HCT116 (cell line): ENCODE measurements at regions not wholly inside any gene's neighbourhood (a gene's known extent, or its start where the extent isn't known, plus 50 kb on each side); places are given as distances from the start of the nearest gene placed in this dataset.

Experiments
- ATAC-seq: fragments of 200-7000 bp; cut with Tn5 transposase; 2 replicates; pipeline ENCODE4 v1.9.1; 2020; ENCODE audit warnings: mild to moderate bottlenecking, moderate library complexity
- BruUV-seq: library from RNA; stranded (reverse); fragments of 400-500 nt; replicated peaks from 2 replicates; lab custom pipeline; 2021; lab: Mats Ljungman, UMichigan
- CTCF ChIA-PET: fragments of 300-600 bp; sonication (Branson Sonifier 250); formaldehyde crosslinking; loops from one replicate; lab custom pipeline; 2021; ENCODE audit warnings: antibody characterized with exemption; lab: Charles Lee
- POLR2A ChIA-PET: fragments of 300-600, 350-600 bp; sonication (Branson Sonifier 250); formaldehyde crosslinking; loops from one replicate; lab custom pipeline; 2021; ENCODE audit warnings: antibody characterized with exemption; lab: Charles Lee
- RAD21 ChIA-PET, 2 experiments: fragments of 300-600 bp; sonication (Branson Sonifier 250); formaldehyde crosslinking; loops; one replicate each; lab custom pipeline; 2023; ENCODE audit warnings: low total read pairs in 2 of 2; ENCODE audit not compliant: uncharacterized antibody in 2 of 2, unreplicated experiment in 2 of 2, low non-redundant PET in 1 of 2; lab: Charles Lee
- DNase-seq: peaks from one replicate; pipeline ENCODE4 v3.0.0-alpha.2; 2010; ENCODE audit warnings: low read depth, low spot score
- H2AFZ ChIP-seq: fragments of 200-600 bp; shearing (Covaris generic), sonication (generic); 2 replicates; pipeline ENCODE4 v1.6.1; 2017; ENCODE audit warnings: low read depth, mixed run types, mixed read lengths, antibody characterized with exemption, low read length; ENCODE audit not compliant: poor library complexity, severe bottlenecking
- H3K27ac ChIP-seq: 2 replicates; pipeline ENCODE4 v1.5.1; 2012; ENCODE audit warnings: low read depth, low read length
- H3K27me3 ChIP-seq: fragments of 200-600 bp; sonication (generic); 2 replicates; pipeline ENCODE4 v1.6.1; 2016; ENCODE audit warnings: mixed run types, low read length, mixed read lengths; ENCODE audit not compliant: insufficient read depth
- H3K36me3 ChIP-seq, 2 experiments: fragments of 200-500 bp in 1 of 2; fragments of 200-600 bp in 1 of 2; sonication (Bioruptor generic) in 1 of 2; sonication (generic) in 1 of 2; 2 replicates each; pipeline versions ENCODE4 v1.5.1 to v1.6.1; 2014 to 2016; ENCODE audit warnings: low read length in 2 of 2, inconsistent platforms in 1 of 2, mixed read lengths in 1 of 2, mixed run types in 1 of 2; ENCODE audit not compliant: insufficient read depth in 2 of 2, control insufficient read depth in 1 of 2
- H3K4me1 ChIP-seq, 2 experiments: fragments of 200-600 bp in 1 of 2; sonication (generic) in 1 of 2; 2 replicates each; pipeline versions ENCODE4 v1.5.1 to v1.6.1; 2012 to 2017; ENCODE audit warnings: low read length in 2 of 2, inconsistent platforms in 1 of 2, mild to moderate bottlenecking in 1 of 2, mixed read lengths in 1 of 2, mixed run types in 1 of 2, moderate library complexity in 1 of 2; ENCODE audit not compliant: insufficient read depth in 2 of 2, control insufficient read depth in 1 of 2
- H3K4me2 ChIP-seq: fragments of 200-600 bp; sonication (generic); 2 replicates; pipeline ENCODE4 v1.6.1; 2017; ENCODE audit warnings: mixed run types, low read length, mixed read lengths
- H3K4me3 ChIP-seq, 2 experiments: fragments of 200-600 bp in 1 of 2; sonication (generic) in 1 of 2; replicated peaks in 1 of 2; 2 replicates each; pipeline ENCODE4 v1.5.1; 2011 to 2016; ENCODE audit warnings: low read length in 2 of 2, control low read depth in 1 of 2, low read depth in 1 of 2, mild to moderate bottlenecking in 1 of 2, mixed read lengths in 1 of 2, mixed run types in 1 of 2
- H3K79me2 ChIP-seq: fragments of 200-600 bp; sonication (generic); 2 replicates; pipeline ENCODE4 v1.6.1; 2017; ENCODE audit warnings: mild to moderate bottlenecking, mixed run types, low read length, moderate library complexity, mixed read lengths; ENCODE audit not compliant: insufficient read depth
- H3K9ac ChIP-seq: fragments of 200-600 bp; sonication (generic); 2 replicates; pipeline ENCODE4 v1.6.1; 2016; ENCODE audit warnings: low read length, mixed read lengths
- H3K9me2 ChIP-seq: fragments of 200-600 bp; sonication (generic), shearing (Covaris generic); 2 replicates; pipeline ENCODE4 v1.6.1; 2017; ENCODE audit warnings: mixed run types, mild to moderate bottlenecking, moderate library complexity; ENCODE audit not compliant: insufficient read depth
- H3K9me3 ChIP-seq, 2 experiments: fragments of 200-500 bp in 1 of 2; fragments of 200-600 bp in 1 of 2; sonication (Bioruptor generic) in 1 of 2; sonication (generic) in 1 of 2; 2 replicates each; pipeline ENCODE4 v1.6.1; 2014 to 2017; ENCODE audit warnings: low read length in 2 of 2, mixed read lengths in 2 of 2, inconsistent platforms in 1 of 2, low read depth in 1 of 2, mild to moderate bottlenecking in 1 of 2, mixed run types in 1 of 2, moderate library complexity in 1 of 2; ENCODE audit not compliant: control insufficient read depth in 1 of 2, insufficient read depth in 1 of 2
- H4K20me1 ChIP-seq: fragments of 200-600 bp; sonication (generic), shearing (Covaris generic); 2 replicates; pipeline ENCODE4 v1.6.1; 2017; ENCODE audit warnings: mixed run types, mild to moderate bottlenecking, moderate library complexity; ENCODE audit not compliant: insufficient read depth
- ATF3 ChIP-seq: IDR thresholded peaks from 2 replicates; pipeline ENCODE4 v1.6.1; 2012
- CEBPB ChIP-seq: IDR thresholded peaks from 2 replicates; pipeline ENCODE4 v1.6.1; 2012; ENCODE audit warnings: low read depth
- CTCF ChIP-seq, 3 experiments: fragments of 200-600 bp in 1 of 3; sonication (generic) in 1 of 3; IDR thresholded peaks in 2 of 3; conservative IDR thresholded peaks in 1 of 3; 2 replicates each; pipeline ENCODE4 v1.5.1; 2012 to 2017; ENCODE audit warnings: low read depth in 2 of 3, low read length in 2 of 3, antibody characterized with exemption in 1 of 3, borderline replicate concordance in 1 of 3, control low read depth in 1 of 3, mild to moderate bottlenecking in 1 of 3, mixed read lengths in 1 of 3, mixed run types in 1 of 3, moderate library complexity in 1 of 3; ENCODE audit not compliant: insufficient read depth in 1 of 3
- EGR1 ChIP-seq: IDR thresholded peaks from 2 replicates; pipeline ENCODE4 v1.6.1; 2012; ENCODE audit warnings: low read depth
- ELF1 ChIP-seq: IDR thresholded peaks from 2 replicates; pipeline ENCODE4 v1.6.1; 2012; ENCODE audit warnings: low read depth, borderline replicate concordance
- FOSL1 ChIP-seq: IDR thresholded peaks from 2 replicates; pipeline ENCODE4 v1.6.1; 2012; ENCODE audit warnings: low read depth
- JUND ChIP-seq: IDR thresholded peaks from 2 replicates; pipeline ENCODE4 v1.6.1; 2012
- POLR2AphosphoS5 ChIP-seq: IDR thresholded peaks from 2 replicates; pipeline ENCODE4 v1.6.1; 2011; ENCODE audit warnings: mild to moderate bottlenecking, low read depth, low read length, moderate library complexity
- SIN3A ChIP-seq: IDR thresholded peaks from 2 replicates; pipeline ENCODE4 v1.6.1; 2012; ENCODE audit warnings: low read depth
- SRF ChIP-seq: IDR thresholded peaks from 2 replicates; pipeline ENCODE4 v1.6.1; 2012; ENCODE audit warnings: low read depth
- TCF7L2 ChIP-seq: IDR thresholded peaks from 2 replicates; pipeline ENCODE4 v1.7.0; 2011; ENCODE audit warnings: borderline replicate concordance, inconsistent platforms; ENCODE audit not compliant: insufficient read depth, insufficient read length; ENCODE audit errors: extremely low read depth
- YY1 ChIP-seq: IDR thresholded peaks from 2 replicates; pipeline ENCODE4 v1.6.1; 2011; ENCODE audit warnings: low read length, low read depth, moderate library complexity, mild to moderate bottlenecking; ENCODE audit not compliant: insufficient replicate concordance; ENCODE audit errors: extremely low read depth
- ZFX ChIP-seq: fragments of 450-650 bp; IDR thresholded peaks from 2 replicates; pipeline ENCODE4 v1.6.1; 2017
- intact Hi-C: fragments of 100-400 bp; cut with micrococcal nuclease; formaldehyde crosslinking; loops from 2 replicates; pipeline ENCODE4 v1.10.0; 2022
- TF ChIP-seq, protein P1 (sequence below): IDR thresholded peaks from 2 replicates; pipeline ENCODE4 v1.6.1; 2012; ENCODE audit warnings: low read depth
- TF ChIP-seq, protein P2 (sequence below): IDR thresholded peaks from 2 replicates; pipeline ENCODE4 v1.6.1; 2012

DNA sequence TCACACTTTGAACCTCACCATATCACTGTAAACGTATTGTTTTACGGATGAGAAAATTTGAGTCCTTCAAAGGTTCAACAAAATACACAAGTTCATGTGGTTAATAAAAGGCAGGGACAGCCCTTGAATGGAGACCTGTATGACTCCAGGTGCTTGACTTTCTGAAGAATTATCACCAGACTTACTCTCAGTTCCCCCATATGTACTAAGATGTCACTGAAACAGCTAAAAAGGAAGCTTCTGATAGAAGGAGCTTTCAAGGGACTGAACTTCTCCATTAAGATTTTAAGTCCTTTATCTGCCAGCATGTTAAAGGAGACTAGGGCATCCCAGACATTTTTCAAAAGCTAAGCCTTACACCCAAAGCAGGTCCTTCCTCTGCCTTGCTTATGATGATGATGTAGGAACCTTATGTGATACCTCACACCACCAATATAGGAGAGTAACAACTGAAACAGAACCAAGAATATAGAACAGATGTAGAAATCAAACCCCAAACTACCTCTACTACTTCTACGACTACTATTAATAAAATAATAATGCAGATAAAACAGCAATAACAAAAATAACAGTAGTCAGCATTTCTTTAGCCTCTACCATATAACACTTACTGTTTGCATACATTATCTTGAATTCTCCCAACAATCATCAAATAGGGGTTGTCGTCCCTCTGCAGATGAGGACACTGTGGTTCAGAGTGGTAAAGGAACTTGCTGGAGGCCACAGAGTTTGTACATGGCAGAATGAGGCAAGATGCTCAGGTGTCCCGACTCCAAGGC lies 273.9 kb downstream of the ELAVL2 start:
- peaks cover 0 to 11% of the 10 kb centered on the region in 2 experiments; a peak in 2 of 4 replicates for H3K9me3 ChIP-seq
- no peaks in the 10 kb centered on the region for H3K27me3 ChIP-seq
- no TSS peak for BruUV-seq
- no peaks in the 10 kb centered on the region for H3K4me1 ChIP-seq
- no peak for ATAC-seq
- H4K20me1 ChIP-seq, result no peaks in the 10 kb centered on the region
- H3K4me2 ChIP-seq, result no peak overlapping the region
- H3K79me2 ChIP-seq, result no peaks in the 10 kb centered on the region
- DNase-seq, result no peak
- no peak overlapping the region for H3K27ac ChIP-seq
- no peak overlapping the region for H3K4me3 ChIP-seq
- intact Hi-C loops, result no loop called here
- no peaks in the 10 kb centered on the region for H3K9me2 ChIP-seq
- ChIA-PET CTCF (no interaction called here), RAD21 (no interaction called here), POLR2A (no interaction called here)
- TF ChIP-seq JUND, result no peak
- TF ChIP-seq SRF, result no peak
- TF ChIP-seq SIN3A, result no peak
- TF ChIP-seq ZFX, result no peak
- no peak for TF ChIP-seq CTCF (IDR thresholded peaks at IDR 0.05 in 2 of 3, conservative IDR thresholded peaks at IDR 0.05 in 1 of 3; ENCODE audit: borderline replicate concordance in 1 of 3, insufficient read depth in 1 of 3, low read depth in 2 of 3, low read length in 2 of 3)
- no peak for TF ChIP-seq YY1
- TF ChIP-seq, protein P1, sequence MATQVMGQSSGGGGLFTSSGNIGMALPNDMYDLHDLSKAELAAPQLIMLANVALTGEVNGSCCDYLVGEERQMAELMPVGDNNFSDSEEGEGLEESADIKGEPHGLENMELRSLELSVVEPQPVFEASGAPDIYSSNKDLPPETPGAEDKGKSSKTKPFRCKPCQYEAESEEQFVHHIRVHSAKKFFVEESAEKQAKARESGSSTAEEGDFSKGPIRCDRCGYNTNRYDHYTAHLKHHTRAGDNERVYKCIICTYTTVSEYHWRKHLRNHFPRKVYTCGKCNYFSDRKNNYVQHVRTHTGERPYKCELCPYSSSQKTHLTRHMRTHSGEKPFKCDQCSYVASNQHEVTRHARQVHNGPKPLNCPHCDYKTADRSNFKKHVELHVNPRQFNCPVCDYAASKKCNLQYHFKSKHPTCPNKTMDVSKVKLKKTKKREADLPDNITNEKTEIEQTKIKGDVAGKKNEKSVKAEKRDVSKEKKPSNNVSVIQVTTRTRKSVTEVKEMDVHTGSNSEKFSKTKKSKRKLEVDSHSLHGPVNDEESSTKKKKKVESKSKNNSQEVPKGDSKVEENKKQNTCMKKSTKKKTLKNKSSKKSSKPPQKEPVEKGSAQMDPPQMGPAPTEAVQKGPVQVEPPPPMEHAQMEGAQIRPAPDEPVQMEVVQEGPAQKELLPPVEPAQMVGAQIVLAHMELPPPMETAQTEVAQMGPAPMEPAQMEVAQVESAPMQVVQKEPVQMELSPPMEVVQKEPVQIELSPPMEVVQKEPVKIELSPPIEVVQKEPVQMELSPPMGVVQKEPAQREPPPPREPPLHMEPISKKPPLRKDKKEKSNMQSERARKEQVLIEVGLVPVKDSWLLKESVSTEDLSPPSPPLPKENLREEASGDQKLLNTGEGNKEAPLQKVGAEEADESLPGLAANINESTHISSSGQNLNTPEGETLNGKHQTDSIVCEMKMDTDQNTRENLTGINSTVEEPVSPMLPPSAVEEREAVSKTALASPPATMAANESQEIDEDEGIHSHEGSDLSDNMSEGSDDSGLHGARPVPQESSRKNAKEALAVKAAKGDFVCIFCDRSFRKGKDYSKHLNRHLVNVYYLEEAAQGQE, result no peak
- TF ChIP-seq, protein P2, sequence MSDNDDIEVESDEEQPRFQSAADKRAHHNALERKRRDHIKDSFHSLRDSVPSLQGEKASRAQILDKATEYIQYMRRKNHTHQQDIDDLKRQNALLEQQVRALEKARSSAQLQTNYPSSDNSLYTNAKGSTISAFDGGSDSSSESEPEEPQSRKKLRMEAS, result no peak
- no peak for TF ChIP-seq TCF7L2
- TF ChIP-seq EGR1, result no peak
- TF ChIP-seq ATF3, result no peak
- TF ChIP-seq POLR2AphosphoS5, result no peak
- TF ChIP-seq ELF1, result no peak
- no peak for TF ChIP-seq CEBPB
- no peak for TF ChIP-seq FOSL1
- no peak overlapping the region for H3K9ac ChIP-seq
- no peak overlapping the region for H2AFZ ChIP-seq
- no peaks in the 10 kb centered on the region for H3K36me3 ChIP-seq
